OCI-LY3 (cell line): ENCODE measurements at regions not wholly inside any gene's neighbourhood (a gene's known extent, or its start where the extent isn't known, plus 50 kb on each side); places are given as distances from the start of the nearest gene placed in this dataset.

ENCODE experiments used
- H2AFZ ChIP-seq: fragments of 200-600, 300-600 bp; shearing (Covaris generic); 2 replicates; pipeline ENCODE4 v1.6.0; 2014; ENCODE audit warnings: antibody characterized with exemption, low read depth, low read length
- H3K27ac ChIP-seq: fragments of 200-600, 300-600 bp; sonication (generic); 2 replicates; pipeline ENCODE4 v1.5.1; 2014; ENCODE audit warnings: mild to moderate bottlenecking, low read length, moderate library complexity, mixed read lengths
- H3K27me3 ChIP-seq: fragments of 200-600, 300-600 bp; sonication (generic); 2 replicates; pipeline ENCODE4 v1.6.1; 2014; ENCODE audit warnings: low read depth, low read length, mixed read lengths
- H3K36me3 ChIP-seq: fragments of 200-600, 300-600 bp; sonication (generic); replicated peaks from 2 replicates; pipeline ENCODE3; 2014; ENCODE audit warnings: low read depth, low read length, mixed read lengths
- H3K4me1 ChIP-seq: fragments of 300-600, 200-600 bp; sonication (generic); 2 replicates; pipeline ENCODE4 v1.6.1; 2014; ENCODE audit warnings: low read length, mixed read lengths
- H3K4me2 ChIP-seq: fragments of 200-600, 300-600 bp; sonication (generic); 2 replicates; pipeline ENCODE4 v1.6.1; 2014; ENCODE audit warnings: low read length, mixed read lengths
- H3K4me3 ChIP-seq: fragments of 300-600, 200-600 bp; sonication (generic); 2 replicates; pipeline ENCODE4 v1.5.1; 2014; ENCODE audit warnings: antibody characterized with exemption, mild to moderate bottlenecking, low read length, moderate library complexity
- H3K79me2 ChIP-seq: fragments of 300-600, 200-600 bp; shearing (Covaris generic); 2 replicates; pipeline ENCODE4 v1.6.1; 2014; ENCODE audit warnings: mild to moderate bottlenecking, low read length, mixed read lengths
- H3K9ac ChIP-seq: fragments of 300-600, 200-600 bp; shearing (Covaris generic); 2 replicates; pipeline ENCODE4 v1.6.0; 2014; ENCODE audit warnings: mild to moderate bottlenecking, low read length, moderate library complexity
- H3K9me3 ChIP-seq: fragments of 200-600, 300-600 bp; shearing (Covaris generic); 2 replicates; pipeline ENCODE4 v1.6.1; 2014; ENCODE audit warnings: low read length, mixed read lengths; ENCODE audit not compliant: insufficient read depth
- H4K20me1 ChIP-seq: fragments of 200-600, 300-600 bp; sonication (generic); 2 replicates; pipeline ENCODE4 v1.6.1; 2016; ENCODE audit warnings: low read length, mixed read lengths; ENCODE audit not compliant: insufficient read depth
- CTCF ChIP-seq: fragments of 200-600, 300-600 bp; sonication (generic); IDR thresholded peaks from 2 replicates; pipeline ENCODE4 v1.5.1; 2014; ENCODE audit warnings: antibody characterized with exemption, low read length, low read depth
- EZH2phosphoT487 ChIP-seq: fragments of 200-600 bp; shearing (Covaris generic); IDR thresholded peaks from 2 replicates; pipeline ENCODE4 v1.6.1; 2018; ENCODE audit warnings: antibody characterized with exemption, mixed run types, low read depth

GRCh38 chr3:75042941-75043340, 428.5 kb upstream of the CNTN3 start:
- Histone ChIP-seq H3K27ac (no peak overlapping the region), H3K4me2 (no peak overlapping the region), H4K20me1 (no peaks in the 10 kb centered on the region), H3K4me3 (no peak overlapping the region), H3K27me3 (no peaks in the 10 kb centered on the region), H2AFZ (no peak overlapping the region), H3K79me2 (no peaks in the 10 kb centered on the region), H3K36me3 (no peaks in the 10 kb centered on the region), H3K9me3 (no peaks in the 10 kb centered on the region), H3K9ac (no peak overlapping the region), H3K4me1 (no peaks in the 10 kb centered on the region)
- TF ChIP-seq EZH2phosphoT487 (no peak), CTCF (no peak)

- H3K27ac ChIP-seq: no peak overlapping the region
- no peaks in the 10 kb centered on the region for H3K4me1 ChIP-seq
- TF ChIP-seq CTCF: no peak
- no peak for TF ChIP-seq EZH2phosphoT487
- H3K79me2 ChIP-seq: no peaks in the 10 kb centered on the region
- 0 out of 2 replicates have a peak, but pooled peaks cover 3% of the 10 kb centered on the region for H3K9me3 ChIP-seq
- no peaks in the 10 kb centered on the region for H3K27me3 ChIP-seq
- H3K4me3 ChIP-seq: no peak overlapping the region
- H3K9ac ChIP-seq: no peak overlapping the region
- no peak overlapping the region for H2AFZ ChIP-seq
- H3K36me3 ChIP-seq: no peaks in the 10 kb centered on the region
- no peak overlapping the region for H3K4me2 ChIP-seq
- H4K20me1 ChIP-seq: no peaks in the 10 kb centered on the region
Measured at GRCh38 chr3:75048650-75049049, 434.2 kb upstream of the CNTN3 start.

GRCh38 chr3:75049533-75049932, 435.1 kb upstream of the CNTN3 start:
- H3K27me3 ChIP-seq: no peaks in the 10 kb centered on the region
- TF ChIP-seq EZH2phosphoT487 (no peak), CTCF (no peak)
- H3K79me2 ChIP-seq: no peaks in the 10 kb centered on the region
- H4K20me1 ChIP-seq: no peaks in the 10 kb centered on the region
- H3K9me3 ChIP-seq: 0 out of 2 replicates have a peak, but pooled peaks cover 3% of the 10 kb centered on the region
- no peak overlapping the region for H3K4me2 ChIP-seq
- H2AFZ ChIP-seq: no peak overlapping the region
- H3K4me1 ChIP-seq: no peaks in the 10 kb centered on the region
- no peak overlapping the region for H3K9ac ChIP-seq
- no peaks in the 10 kb centered on the region for H3K36me3 ChIP-seq
- no peak overlapping the region for H3K4me3 ChIP-seq
- H3K27ac ChIP-seq: no peak overlapping the region

GRCh38 chr3:75059120-75059519, 444.7 kb upstream of the CNTN3 start:
- Histone ChIP-seq H3K9ac (no peak overlapping the region), H3K79me2 (no peaks in the 10 kb centered on the region), H3K27me3 (no peaks in the 10 kb centered on the region), H3K4me1 (no peaks in the 10 kb centered on the region), H3K27ac (no peak overlapping the region), H2AFZ (no peak overlapping the region), H3K4me2 (no peak overlapping the region), H3K36me3 (no peaks in the 10 kb centered on the region), H3K4me3 (no peak overlapping the region), H4K20me1 (no peaks in the 10 kb centered on the region), H3K9me3 (no peaks in the 10 kb centered on the region)
- TF ChIP-seq CTCF: no peak
- TF ChIP-seq EZH2phosphoT487: no peak
